IPS-15b (cell line): ENCODE measurements at regions not wholly inside any gene's neighbourhood (a gene's known extent, or its start where the extent isn't known, plus 50 kb on each side); places are given as distances from the start of the nearest gene placed in this dataset.
A peak's percentile ranks its signal among the peaks of the same experiment; 100 is the strongest.

Experiments used
- H3K27me3 ChIP-seq: one replicate; pipeline ENCODE4 v1.6.1; 2013; ENCODE audit warnings: low read length; ENCODE audit not compliant: control insufficient read depth, insufficient read depth
- H3K36me3 ChIP-seq: one replicate; pipeline ENCODE4 v1.6.1; 2013; ENCODE audit warnings: low read length; ENCODE audit not compliant: control insufficient read depth, insufficient read depth
- H3K4me1 ChIP-seq: one replicate; pipeline ENCODE4 v1.6.1; 2013; ENCODE audit warnings: mild to moderate bottlenecking, low read length; ENCODE audit not compliant: control insufficient read depth, insufficient read depth
- H3K4me3 ChIP-seq: one replicate; pipeline ENCODE4 v1.5.1; 2013; ENCODE audit warnings: low read depth, low read length
- H3K9ac ChIP-seq: one replicate; pipeline ENCODE4 v1.6.1; 2013; ENCODE audit warnings: low read depth, mild to moderate bottlenecking, low read length
- H3K9me3 ChIP-seq: one replicate; pipeline ENCODE4 v1.6.1; 2013; ENCODE audit warnings: mild to moderate bottlenecking, low read length; ENCODE audit not compliant: control insufficient read depth, insufficient read depth

- Histone ChIP-seq H3K4me3 (no peak overlapping the region), H3K9me3 (no peaks in the 10 kb centered on the region), H3K9ac (no peak overlapping the region), H3K36me3 (no peaks in the 10 kb centered on the region), H3K27me3 (peaks cover 28% of the 10 kb centered on the region), H3K4me1 (no peaks in the 10 kb centered on the region)
These were observed 138.0 kb upstream of the TNR start for GRCh38 chr1:175881246-175881976.

GRCh38 chr1:175878775-175879174 lies 135.4 kb upstream of the TNR start:
- no peaks in the 10 kb centered on the region for H3K36me3 ChIP-seq
- no peaks in the 10 kb centered on the region for H3K4me1 ChIP-seq
- H3K4me3 ChIP-seq: no peak overlapping the region
- peaks cover 16% of the 10 kb centered on the region for H3K27me3 ChIP-seq
- H3K9me3 ChIP-seq: no peaks in the 10 kb centered on the region
- H3K9ac ChIP-seq: no peak overlapping the region

- Histone ChIP-seq H3K4me1 (no peaks in the 10 kb centered on the region), H3K4me3 (no peak overlapping the region), H3K27me3 (peaks cover 15% of the 10 kb centered on the region), H3K9ac (no peak overlapping the region), H3K36me3 (no peaks in the 10 kb centered on the region), H3K9me3 (no peaks in the 10 kb centered on the region)
These were observed 134.7 kb upstream of the TNR start for GRCh38 chr1:175877939-175878737.

- no peak overlapping the region for H3K9ac ChIP-seq
- H3K4me3 ChIP-seq: no peak overlapping the region
- H3K4me1 ChIP-seq: no peaks in the 10 kb centered on the region
- no peaks in the 10 kb centered on the region for H3K36me3 ChIP-seq
- peaks cover 9% of the 10 kb centered on the region for H3K27me3 ChIP-seq
- H3K9me3 ChIP-seq: no peaks in the 10 kb centered on the region
These were observed 132.2 kb upstream of the TNR start for GRCh38 chr1:175875556-175875955.

GRCh38 chr1:175874081-175874480 lies 130.7 kb upstream of the TNR start:
- Histone ChIP-seq H3K27me3 (peaks cover 10% of the 10 kb centered on the region), H3K9me3 (no peaks in the 10 kb centered on the region), H3K4me1 (no peaks in the 10 kb centered on the region), H3K36me3 (no peaks in the 10 kb centered on the region), H3K9ac (no peak overlapping the region), H3K4me3 (no peak overlapping the region)

GRCh38 chr1:175873290-175873935 lies 130.0 kb upstream of the TNR start:
- no peak overlapping the region for H3K4me3 ChIP-seq
- peaks cover 10% of the 10 kb centered on the region for H3K27me3 ChIP-seq
- H3K9me3 ChIP-seq: no peaks in the 10 kb centered on the region
- H3K9ac ChIP-seq: no peak overlapping the region
- H3K4me1 ChIP-seq: no peaks in the 10 kb centered on the region
- H3K36me3 ChIP-seq: no peaks in the 10 kb centered on the region

GRCh38 chr1:175872588-175872987 lies 129.2 kb upstream of the TNR start:
- H3K9ac ChIP-seq: no peak overlapping the region
- H3K36me3 ChIP-seq: no peaks in the 10 kb centered on the region
- no peak overlapping the region for H3K4me3 ChIP-seq
- peaks cover 14% of the 10 kb centered on the region for H3K27me3 ChIP-seq
- no peaks in the 10 kb centered on the region for H3K4me1 ChIP-seq
- no peaks in the 10 kb centered on the region for H3K9me3 ChIP-seq

GRCh38 chr1:175871647-175872046 lies 128.3 kb upstream of the TNR start:
- Histone ChIP-seq H3K9me3 (no peaks in the 10 kb centered on the region), H3K4me3 (no peak overlapping the region), H3K4me1 (peaks cover 1% of the 10 kb centered on the region), H3K9ac (no peak overlapping the region), H3K36me3 (no peaks in the 10 kb centered on the region), H3K27me3 (peaks cover 16% of the 10 kb centered on the region)

GRCh38 chr1:175870217-175870616 lies 126.8 kb upstream of the TNR start:
- no peaks in the 10 kb centered on the region for H3K36me3 ChIP-seq
- peaks cover 16% of the 10 kb centered on the region for H3K27me3 ChIP-seq
- no peak overlapping the region for H3K9ac ChIP-seq
- H3K4me1 ChIP-seq: peaks cover 13% of the 10 kb centered on the region
- H3K9me3 ChIP-seq: no peaks in the 10 kb centered on the region
- H3K4me3 ChIP-seq: no peak overlapping the region

- peaks cover 22% of the 10 kb centered on the region for H3K4me1 ChIP-seq
- no peaks in the 10 kb centered on the region for H3K9me3 ChIP-seq
- H3K36me3 ChIP-seq: no peaks in the 10 kb centered on the region
- H3K9ac ChIP-seq: no peak overlapping the region
- H3K4me3 ChIP-seq: no peak overlapping the region
- peaks cover 20% of the 10 kb centered on the region for H3K27me3 ChIP-seq
These were observed 123.4 kb upstream of the TNR start for GRCh38 chr1:175866776-175867175.

GRCh38 chr1:175865041-175865766 lies 121.8 kb upstream of the TNR start:
- Histone ChIP-seq H3K4me1 (peaks cover 25% of the 10 kb centered on the region), H3K27me3 (peaks cover 17% of the 10 kb centered on the region), H3K9me3 (no peaks in the 10 kb centered on the region), H3K36me3 (no peaks in the 10 kb centered on the region), H3K9ac (no peak overlapping the region), H3K4me3 (peak overlapping the region; percentile 18)
